CD8-positive, alpha-beta memory T cell (primary cell): ENCODE measurements at regions not wholly inside any gene's neighbourhood (a gene's known extent, or its start where the extent isn't known, plus 50 kb on each side); places are given as distances from the start of the nearest gene placed in this dataset.
A peak's percentile ranks its signal among the peaks of the same experiment; 100 is the strongest.

ENCODE experiments used
- CTCF ChIA-PET: fragments of 350-600 bp; sonication (Branson Sonifier 250); formaldehyde crosslinking; loops from one replicate; lab custom pipeline; 2021; ENCODE audit warnings: antibody characterized with exemption; lab: Charles Lee
- POLR2A ChIA-PET: fragments of 350-600 bp; sonication (Branson Sonifier 250); formaldehyde crosslinking; loops from one replicate; lab custom pipeline; 2021; ENCODE audit warnings: antibody characterized with exemption; lab: Charles Lee
- DNase-seq, 5 donors: peaks; one replicate each; pipeline versions ENCODE4 v3.0.0 to v3.0.0-alpha.2; 2020 to 2022; ENCODE audit warnings: mixed read lengths in 1 of 5
- H3K27ac ChIP-seq: one replicate; pipeline ENCODE4 v1.7.0; 2013; ENCODE audit warnings: low read depth, mild to moderate bottlenecking, low read length, moderate library complexity
- H3K27me3 ChIP-seq: 2 replicates; pipeline ENCODE4 v1.7.0; 2013; ENCODE audit warnings: low read length, mild to moderate bottlenecking; ENCODE audit not compliant: insufficient read depth, poor library complexity, severe bottlenecking
- H3K36me3 ChIP-seq: 2 replicates; pipeline ENCODE4 v1.7.0; 2013; ENCODE audit warnings: mild to moderate bottlenecking, low read length, moderate library complexity; ENCODE audit not compliant: insufficient read depth
- H3K4me1 ChIP-seq: 2 replicates; pipeline ENCODE4 v1.7.0; 2013; ENCODE audit warnings: mild to moderate bottlenecking, low read length, moderate library complexity; ENCODE audit not compliant: insufficient read depth
- H3K4me3 ChIP-seq: 2 replicates; pipeline ENCODE4 v1.7.0; 2013; ENCODE audit warnings: mild to moderate bottlenecking, low read length
- H3K9me3 ChIP-seq: 2 replicates; pipeline ENCODE4 v1.7.0; 2013; ENCODE audit warnings: mild to moderate bottlenecking, low read length
- H3K27ac Mint-ChIP-seq, 8 donors: one replicate each; pipeline ENCODE4 v1.8.0; 2020 to 2021; ENCODE audit warnings: mixed read lengths in 8 of 8, mild to moderate bottlenecking in 6 of 8, inconsistent platforms in 3 of 8, moderate library complexity in 3 of 8
- H3K27me3 Mint-ChIP-seq, 2 donors: one replicate each; pipeline ENCODE4 v1.8.0; 2020 to 2021; ENCODE audit warnings: mixed read lengths in 2 of 2, mild to moderate bottlenecking in 1 of 2, moderate library complexity in 1 of 2
- H3K36me3 Mint-ChIP-seq, 3 donors: one replicate each; pipeline ENCODE4 v1.8.0; 2020 to 2021; ENCODE audit warnings: mixed read lengths in 3 of 3, inconsistent platforms in 1 of 3, mild to moderate bottlenecking in 1 of 3
- H3K4me1 Mint-ChIP-seq, 3 donors: one replicate each; pipeline ENCODE4 v1.8.0; 2020 to 2021; ENCODE audit warnings: mixed read lengths in 3 of 3, inconsistent platforms in 1 of 3, mild to moderate bottlenecking in 1 of 3
- H3K4me3 Mint-ChIP-seq, 7 donors: one replicate each; pipeline ENCODE4 v1.8.0; 2020 to 2021; ENCODE audit warnings: mixed read lengths in 7 of 7, mild to moderate bottlenecking in 6 of 7, moderate library complexity in 4 of 7, inconsistent platforms in 2 of 7
- H3K9me3 Mint-ChIP-seq, 5 donors: one replicate each; pipeline ENCODE4 v1.8.0; 2020 to 2022; ENCODE audit warnings: mixed read lengths in 5 of 5, mild to moderate bottlenecking in 3 of 5, moderate library complexity in 2 of 5, inconsistent platforms in 1 of 5

GRCh38 chr1:230501242-230501641 is 75.1 kb upstream of the PGBD5 start:
- Histone ChIP-seq H3K27me3 (no peaks in the 10 kb centered on the region), H3K4me1 (no peaks in the 10 kb centered on the region), H3K4me3 (no peak overlapping the region), H3K27ac (no peak overlapping the region), H3K9me3 (no peaks in the 10 kb centered on the region), H3K36me3 (no peaks in the 10 kb centered on the region)
- Mint-ChIP-seq H3K4me3 (no peak overlapping the region), H3K9me3 (no peaks in the 10 kb centered on the region), H3K36me3 (no peaks in the 10 kb centered on the region), H3K27me3 (peaks cover 15 to 20% of the 10 kb centered on the region in 2 donors), H3K4me1 (peaks cover 0 to under 1% (median 0%) of the 10 kb centered on the region in 3 donors), H3K27ac (no peak overlapping the region)
- CTCF ChIA-PET, result no interaction called here
- POLR2A ChIA-PET, result no interaction called here
- no peak for DNase-seq

DNA sequence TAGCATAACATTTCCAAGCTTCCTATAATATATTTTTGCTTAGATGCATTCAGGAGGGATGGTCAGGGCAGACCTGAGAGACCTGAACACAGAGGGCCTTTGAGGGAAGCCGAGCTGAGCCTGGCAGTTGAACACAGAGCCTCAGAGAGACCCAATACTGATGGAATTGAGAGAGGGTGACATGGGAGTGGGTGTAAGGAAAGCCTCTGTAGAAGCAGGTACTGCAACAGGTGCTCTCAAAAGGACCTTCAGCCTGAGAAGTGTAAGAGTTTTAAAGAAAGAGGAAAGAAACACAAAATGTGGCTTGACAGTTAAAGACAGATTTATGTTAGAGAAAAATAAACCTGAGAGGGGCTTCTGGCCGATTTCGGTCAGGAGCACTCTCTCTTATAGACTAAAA is 73.9 kb upstream of the PGBD5 start:
- Mint-ChIP-seq H3K9me3 (no peaks in the 10 kb centered on the region), H3K27ac (no peak overlapping the region), H3K4me3 (no peak overlapping the region), H3K4me1 (peaks cover 0 to 7% (median 0%) of the 10 kb centered on the region in 3 donors), H3K36me3 (no peaks in the 10 kb centered on the region), H3K27me3 (peaks cover 14 to 17% of the 10 kb centered on the region in 2 donors)
- Histone ChIP-seq H3K4me1 (no peaks in the 10 kb centered on the region), H3K4me3 (no peak overlapping the region), H3K9me3 (no peaks in the 10 kb centered on the region), H3K36me3 (no peaks in the 10 kb centered on the region), H3K27ac (no peak overlapping the region), H3K27me3 (no peaks in the 10 kb centered on the region)
- ChIA-PET POLR2A (no interaction called here), CTCF (no interaction called here)
- no peak for DNase-seq

- no peak for DNase-seq
- no peaks in the 10 kb centered on the region for H3K9me3 Mint-ChIP-seq
- H3K4me3 Mint-ChIP-seq, result no peak overlapping the region
- Histone ChIP-seq H3K36me3 (no peaks in the 10 kb centered on the region), H3K27ac (no peak overlapping the region), H3K9me3 (no peaks in the 10 kb centered on the region), H3K27me3 (no peaks in the 10 kb centered on the region), H3K4me3 (no peak overlapping the region), H3K4me1 (no peaks in the 10 kb centered on the region)
- no peaks in the 10 kb centered on the region for H3K36me3 Mint-ChIP-seq
- H3K4me1 Mint-ChIP-seq, result peaks cover 0 to 7% (median 0%) of the 10 kb centered on the region in 3 donors
- peaks cover 14 to 17% of the 10 kb centered on the region in 2 donors for H3K27me3 Mint-ChIP-seq
- ChIA-PET POLR2A (no interaction called here), CTCF (no interaction called here)
- no peak overlapping the region for H3K27ac Mint-ChIP-seq
Observed at GRCh38 chr1:230499496-230499895, 73.4 kb upstream of the PGBD5 start.

DNA sequence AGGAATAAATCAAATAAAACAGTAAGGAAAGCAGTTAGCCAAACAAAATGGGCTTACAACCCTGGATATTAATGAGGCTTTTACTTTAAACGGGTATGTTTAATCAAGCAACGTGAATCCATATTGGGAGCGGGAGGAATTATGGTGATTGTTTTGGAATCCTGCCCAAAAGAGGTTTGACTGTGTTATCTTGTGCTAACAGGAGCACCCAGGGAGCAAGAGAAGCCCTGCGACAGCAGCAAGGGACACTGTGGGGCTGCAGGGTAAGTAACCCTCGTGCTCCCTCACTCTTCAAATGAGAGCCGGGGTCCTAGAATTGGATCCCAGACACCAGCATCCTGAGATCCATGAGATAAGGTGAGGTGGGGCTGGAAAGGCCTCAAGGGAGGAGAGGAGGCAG is 72.6 kb upstream of the PGBD5 start:
- H3K36me3 Mint-ChIP-seq, result no peaks in the 10 kb centered on the region
- no peaks in the 10 kb centered on the region for H3K9me3 Mint-ChIP-seq
- no peak overlapping the region for H3K27ac Mint-ChIP-seq
- CTCF ChIA-PET, result no interaction called here
- no peak overlapping the region for H3K4me3 Mint-ChIP-seq
- POLR2A ChIA-PET, result no interaction called here
- Histone ChIP-seq H3K9me3 (no peaks in the 10 kb centered on the region), H3K4me1 (no peaks in the 10 kb centered on the region), H3K27me3 (no peaks in the 10 kb centered on the region), H3K36me3 (no peaks in the 10 kb centered on the region), H3K4me3 (no peak overlapping the region), H3K27ac (no peak overlapping the region)
- DNase-seq, result no peak
- peaks cover 0 to 7% (median 0%) of the 10 kb centered on the region in 3 donors for H3K4me1 Mint-ChIP-seq
- peaks cover 14 to 21% of the 10 kb centered on the region in 2 donors for H3K27me3 Mint-ChIP-seq

GRCh38 chr1:230496451-230496850 is 70.3 kb upstream of the PGBD5 start:
- DNase-seq, result no peak
- ChIA-PET CTCF (no interaction called here), POLR2A (no interaction called here)
- peaks cover 14 to 23% of the 10 kb centered on the region in 2 donors for H3K27me3 Mint-ChIP-seq
- peak overlapping the region in 1 of 8 donors; percentile 38 for H3K27ac Mint-ChIP-seq
- no peaks in the 10 kb centered on the region for H3K4me1 ChIP-seq
- H3K4me1 Mint-ChIP-seq, result peaks cover 0 to 7% (median 0%) of the 10 kb centered on the region in 3 donors
- no peak overlapping the region for H3K4me3 ChIP-seq
- H3K4me3 Mint-ChIP-seq, result peak overlapping the region in 3 of 7 donors; percentile 33 to 66 (median 36)
- no peaks in the 10 kb centered on the region for H3K9me3 Mint-ChIP-seq
- no peaks in the 10 kb centered on the region for H3K36me3 Mint-ChIP-seq
- no peaks in the 10 kb centered on the region for H3K9me3 ChIP-seq
- no peaks in the 10 kb centered on the region for H3K36me3 ChIP-seq
- no peak overlapping the region for H3K27ac ChIP-seq
- no peaks in the 10 kb centered on the region for H3K27me3 ChIP-seq

- H3K9me3 ChIP-seq, result no peaks in the 10 kb centered on the region
- H3K4me3 Mint-ChIP-seq, result peak overlapping the region; percentile 5 to 67 (median 36)
- no peaks in the 10 kb centered on the region for H3K9me3 Mint-ChIP-seq
- peak overlapping the region in 1 of 8 donors; percentile 38 for H3K27ac Mint-ChIP-seq
- no peaks in the 10 kb centered on the region for H3K36me3 Mint-ChIP-seq
- H3K4me1 Mint-ChIP-seq, result peaks cover 0 to 7% (median 0%) of the 10 kb centered on the region in 3 donors
- DNase-seq, result no peak
- H3K4me3 ChIP-seq, result no peak overlapping the region
- H3K27me3 ChIP-seq, result no peaks in the 10 kb centered on the region
- peaks cover 14 to 26% of the 10 kb centered on the region in 2 donors for H3K27me3 Mint-ChIP-seq
- POLR2A ChIA-PET, result no interaction called here
- CTCF ChIA-PET, result no interaction called here
- no peaks in the 10 kb centered on the region for H3K4me1 ChIP-seq
- H3K27ac ChIP-seq, result no peak overlapping the region
- no peaks in the 10 kb centered on the region for H3K36me3 ChIP-seq
Observed at GRCh38 chr1:230495891-230496385, 69.8 kb upstream of the PGBD5 start.

- Histone ChIP-seq H3K27ac (no peak overlapping the region), H3K36me3 (no peaks in the 10 kb centered on the region), H3K4me3 (no peak overlapping the region), H3K4me1 (no peaks in the 10 kb centered on the region), H3K9me3 (no peaks in the 10 kb centered on the region), H3K27me3 (no peaks in the 10 kb centered on the region)
- H3K4me3 Mint-ChIP-seq, result no peak overlapping the region
- no peak for DNase-seq
- peaks cover 14 to 33% of the 10 kb centered on the region in 2 donors for H3K27me3 Mint-ChIP-seq
- H3K4me1 Mint-ChIP-seq, result peaks cover 0 to 7% (median 0%) of the 10 kb centered on the region in 3 donors
- POLR2A ChIA-PET, result no interaction called here
- no peaks in the 10 kb centered on the region for H3K9me3 Mint-ChIP-seq
- CTCF ChIA-PET, result no interaction called here
- H3K36me3 Mint-ChIP-seq, result no peaks in the 10 kb centered on the region
- H3K27ac Mint-ChIP-seq, result no peak overlapping the region
Observed at GRCh38 chr1:230495076-230495475, 68.9 kb upstream of the PGBD5 start.

DNA sequence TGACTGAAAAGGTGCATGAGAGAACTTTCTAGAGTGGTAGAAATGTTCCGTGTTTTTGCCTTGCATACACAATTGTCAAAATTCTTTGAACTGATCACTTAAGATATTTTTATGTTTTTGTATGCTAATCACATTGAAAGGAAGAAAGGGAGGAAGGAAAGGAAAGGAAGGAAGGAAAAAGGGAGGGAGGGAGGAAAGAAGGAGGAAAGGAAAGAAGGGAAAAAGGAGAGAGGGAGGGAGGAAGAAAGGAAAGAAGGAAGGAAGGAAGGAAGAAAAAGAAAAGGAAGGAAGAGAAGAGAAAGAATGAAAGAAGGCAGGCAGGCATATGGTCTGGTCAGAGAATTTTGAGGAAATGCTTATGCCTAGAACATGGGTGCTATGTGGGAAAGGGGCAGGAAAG is 68.4 kb upstream of the PGBD5 start:
- Mint-ChIP-seq H3K4me1 (peaks cover 0 to 7% (median 0%) of the 10 kb centered on the region in 3 donors), H3K27me3 (peaks cover 14 to 34% of the 10 kb centered on the region in 2 donors), H3K36me3 (no peaks in the 10 kb centered on the region), H3K27ac (no peak overlapping the region), H3K9me3 (no peaks in the 10 kb centered on the region), H3K4me3 (no peak overlapping the region)
- Histone ChIP-seq H3K27me3 (no peaks in the 10 kb centered on the region), H3K4me1 (no peaks in the 10 kb centered on the region), H3K9me3 (no peaks in the 10 kb centered on the region), H3K27ac (no peak overlapping the region), H3K36me3 (no peaks in the 10 kb centered on the region), H3K4me3 (no peak overlapping the region)
- POLR2A ChIA-PET, result no interaction called here
- no peak for DNase-seq
- CTCF ChIA-PET, result no interaction called here
